ENCODE measurements at regions not wholly inside any gene's neighbourhood (a gene's known extent, or its start where the extent isn't known, plus 50 kb on each side); places are given as distances from the start of the nearest gene placed in this dataset.

- H3K9me3 ChIP-seq (ENCODE audit: severe bottlenecking): no peaks in the 10 kb centered on the region
- no peaks in the 10 kb centered on the region for H3K27me3 ChIP-seq (ENCODE audit: insufficient read depth, poor library complexity, severe bottlenecking)
- no peak overlapping the region for H3K27ac ChIP-seq (ENCODE audit: poor library complexity, severe bottlenecking)
- H3K4me1 ChIP-seq (ENCODE audit: insufficient read depth, poor library complexity, severe bottlenecking): no peaks in the 10 kb centered on the region
- ATAC-seq (ENCODE audit: low read depth) (no peak), DNase-seq (ENCODE audit: low spot score) (no peak)
- no peak for TF ChIP-seq CTCF (IDR thresholded peaks at IDR 0.05; ENCODE audit: poor library complexity, severe bottlenecking)
- H3K4me3 ChIP-seq (ENCODE audit: severe bottlenecking): no peak overlapping the region
- H3K36me3 ChIP-seq (ENCODE audit: low read depth): no peaks in the 10 kb centered on the region
These were observed 961.8 kb downstream of the SH3BGRL start for GRCh38 chrX:82163701-82164100.

- ATAC-seq (ENCODE audit: low read depth) (no peak), DNase-seq (ENCODE audit: low spot score) (no peak)
- no peaks in the 10 kb centered on the region for H3K9me3 ChIP-seq (ENCODE audit: severe bottlenecking)
- no peak overlapping the region for H3K27ac ChIP-seq (ENCODE audit: poor library complexity, severe bottlenecking)
- no peaks in the 10 kb centered on the region for H3K4me1 ChIP-seq (ENCODE audit: insufficient read depth, poor library complexity, severe bottlenecking)
- H3K4me3 ChIP-seq (ENCODE audit: severe bottlenecking): no peak overlapping the region
- TF ChIP-seq CTCF (IDR thresholded peaks at IDR 0.05; ENCODE audit: poor library complexity, severe bottlenecking): no peak
- H3K27me3 ChIP-seq (ENCODE audit: insufficient read depth, poor library complexity, severe bottlenecking): no peaks in the 10 kb centered on the region
- no peaks in the 10 kb centered on the region for H3K36me3 ChIP-seq (ENCODE audit: low read depth)
These were observed 995.0 kb downstream of the SH3BGRL start for GRCh38 chrX:82196866-82197265.

- Histone ChIP-seq H3K4me1 (ENCODE audit: insufficient read depth, poor library complexity, severe bottlenecking) (no peaks in the 10 kb centered on the region), H3K4me3 (ENCODE audit: severe bottlenecking) (no peak overlapping the region), H3K27ac (ENCODE audit: poor library complexity, severe bottlenecking) (no peak overlapping the region), H3K36me3 (ENCODE audit: low read depth) (no peaks in the 10 kb centered on the region), H3K9me3 (ENCODE audit: severe bottlenecking) (no peaks in the 10 kb centered on the region), H3K27me3 (ENCODE audit: insufficient read depth, poor library complexity, severe bottlenecking) (no peaks in the 10 kb centered on the region)
- no peak for TF ChIP-seq CTCF (IDR thresholded peaks at IDR 0.05; ENCODE audit: poor library complexity, severe bottlenecking)
- ATAC-seq (ENCODE audit: low read depth) (no peak), DNase-seq (ENCODE audit: low spot score) (no peak)
These were observed 1007.1 kb downstream of the SH3BGRL start for GRCh38 chrX:82208975-82209374.

GRCh38 chrX:82218361-82218760 is 1016.5 kb downstream of the SH3BGRL start:
- Histone ChIP-seq H3K36me3 (ENCODE audit: low read depth) (no peaks in the 10 kb centered on the region), H3K9me3 (ENCODE audit: severe bottlenecking) (no peaks in the 10 kb centered on the region), H3K4me1 (ENCODE audit: insufficient read depth, poor library complexity, severe bottlenecking) (no peaks in the 10 kb centered on the region), H3K27ac (ENCODE audit: poor library complexity, severe bottlenecking) (no peak overlapping the region), H3K4me3 (ENCODE audit: severe bottlenecking) (no peak overlapping the region), H3K27me3 (ENCODE audit: insufficient read depth, poor library complexity, severe bottlenecking) (no peaks in the 10 kb centered on the region)
- ATAC-seq (ENCODE audit: low read depth): no peak
- peak; percentile 51 for TF ChIP-seq CTCF (IDR thresholded peaks at IDR 0.05; ENCODE audit: poor library complexity, severe bottlenecking)
- no peak for DNase-seq (ENCODE audit: low spot score)

GRCh38 chrX:82219129-82219528 is 1017.2 kb downstream of the SH3BGRL start:
- Histone ChIP-seq H3K27me3 (ENCODE audit: insufficient read depth, poor library complexity, severe bottlenecking) (no peaks in the 10 kb centered on the region), H3K4me3 (ENCODE audit: severe bottlenecking) (no peak overlapping the region), H3K4me1 (ENCODE audit: insufficient read depth, poor library complexity, severe bottlenecking) (no peaks in the 10 kb centered on the region), H3K9me3 (ENCODE audit: severe bottlenecking) (no peaks in the 10 kb centered on the region), H3K36me3 (ENCODE audit: low read depth) (no peaks in the 10 kb centered on the region), H3K27ac (ENCODE audit: poor library complexity, severe bottlenecking) (no peak overlapping the region)
- no peak for TF ChIP-seq CTCF (IDR thresholded peaks at IDR 0.05; ENCODE audit: poor library complexity, severe bottlenecking)
- no peak for ATAC-seq (ENCODE audit: low read depth)
- DNase-seq (ENCODE audit: low spot score): no peak
